NCI-H446 (cell line): ENCODE measurements at regions not wholly inside any gene's neighbourhood (a gene's known extent, or its start where the extent isn't known, plus 50 kb on each side); places are given as distances from the start of the nearest gene placed in this dataset.
"Not testable (repeated sequence)": the region's sequence is repeated elsewhere in the genome, so short reads cannot be mapped to it uniquely, and the experiment has no call there.

Source experiments
- DNase-seq, 2 experiments: peaks; one replicate each; lab custom pipeline; 2025; lab: John Stamatoyannopoulos, UW

GRCh38 chr1:100791586-100791985 is 72.0 kb downstream of the VCAM1 start:
- no peak for DNase-seq

- no peak for DNase-seq
Measured at GRCh38 chr1:100793659-100794058, 74.1 kb downstream of the VCAM1 start.

- DNase-seq = peak; percentile 69 to 81
Measured at GRCh38 chr1:100794748-100795645, 75.5 kb downstream of the VCAM1 start.

GRCh38 chr1:100795646-100795985 is 76.1 kb downstream of the VCAM1 start:
- DNase-seq = peak in 1 of 2 experiments; percentile 24

GRCh38 chr1:100796046-100796445 is 76.5 kb downstream of the VCAM1 start:
- DNase-seq = no peak

GRCh38 chr1:100799548-100799947 is 80.0 kb downstream of the VCAM1 start:
- no peak for DNase-seq

GRCh38 chr1:100799954-100800612 is 80.5 kb downstream of the VCAM1 start:
- no peak for DNase-seq

GRCh38 chr1:100801256-100801655 is 81.7 kb downstream of the VCAM1 start:
- not testable (repeated sequence) for DNase-seq

GRCh38 chr1:100803280-100803679 is 83.7 kb downstream of the VCAM1 start:
- not testable (repeated sequence) for DNase-seq

- no peak for DNase-seq
Measured at GRCh38 chr1:100806601-100807000, 87.1 kb downstream of the VCAM1 start.

- no peak for DNase-seq
Measured at GRCh38 chr1:100810360-100810759, 84.3 kb downstream of the EXTL2 start.

- no peak for DNase-seq
Measured at GRCh38 chr1:100811808-100812207, 82.8 kb downstream of the EXTL2 start.

- DNase-seq = not testable (repeated sequence)
Measured at GRCh38 chr1:100814938-100815337, 79.7 kb downstream of the EXTL2 start.

GRCh38 chr1:100816049-100816448 is 78.6 kb downstream of the EXTL2 start:
- no peak for DNase-seq

- DNase-seq = not testable (repeated sequence)
Measured at GRCh38 chr1:100820195-100820594, 74.4 kb downstream of the EXTL2 start.

- not testable (repeated sequence) for DNase-seq
Measured at GRCh38 chr1:100821919-100822318, 72.7 kb downstream of the EXTL2 start.
